Smooth muscle cell (in vitro differentiated cells): ENCODE measurements at regions not wholly inside any gene's neighbourhood (a gene's known extent, or its start where the extent isn't known, plus 50 kb on each side); places are given as distances from the start of the nearest gene placed in this dataset. TPM values are rescaled to one million over a fixed set of nuclear protein-coding genes. Genes with fewer than 3 reads are reported as not detected.

Experiments
- DNase-seq: peaks from one replicate; lab custom pipeline; 2025; ENCODE audit not compliant: unreplicated experiment; lab: John Stamatoyannopoulos, UW
- H2AFZ ChIP-seq: fragments of 200-600 bp; sonication (generic); 2 replicates; pipeline ENCODE4 v1.6.0; 2016; ENCODE audit warnings: antibody characterized with exemption, low read depth, mild to moderate bottlenecking
- H3F3A ChIP-seq: fragments of 200-600 bp; sonication (generic); 2 replicates; pipeline ENCODE4 v1.6.0; 2017; ENCODE audit warnings: antibody characterized with exemption, low read depth
- H3K27ac ChIP-seq: fragments of 200-600 bp; sonication (generic); 2 replicates; pipeline ENCODE4 v1.5.1; 2016; ENCODE audit warnings: low read depth, mild to moderate bottlenecking
- H3K27me3 ChIP-seq: fragments of 200-600 bp; sonication (generic); 2 replicates; pipeline ENCODE4 v1.6.1; 2016; ENCODE audit warnings: low read depth, mild to moderate bottlenecking
- H3K36me3 ChIP-seq: fragments of 200-600 bp; sonication (generic); 2 replicates; pipeline ENCODE4 v1.5.1; 2016; ENCODE audit warnings: low read depth
- H3K4me1 ChIP-seq: fragments of 200-600 bp; sonication (generic); 2 replicates; pipeline ENCODE4 v1.5.1; 2016; ENCODE audit warnings: low read depth
- H3K4me2 ChIP-seq: fragments of 200-600 bp; sonication (generic); 2 replicates; pipeline ENCODE4 v1.6.0; 2016; ENCODE audit warnings: mild to moderate bottlenecking
- H3K4me3 ChIP-seq: fragments of 200-600 bp; sonication (generic); 2 replicates; pipeline ENCODE4 v1.5.1; 2016; ENCODE audit warnings: mild to moderate bottlenecking
- H3K79me2 ChIP-seq: fragments of 200-600 bp; sonication (generic); 2 replicates; pipeline ENCODE4 v1.6.0; 2016; ENCODE audit warnings: low read depth, mild to moderate bottlenecking
- H3K9ac ChIP-seq: fragments of 200-600 bp; sonication (generic); 2 replicates; pipeline ENCODE4 v1.6.0; 2016; ENCODE audit warnings: low read depth
- H3K9me3 ChIP-seq: fragments of 200-600 bp; sonication (generic); replicated peaks from 2 replicates; pipeline ENCODE4 v1.5.1; 2016; ENCODE audit warnings: low read depth
- H4K20me1 ChIP-seq: fragments of 200-600 bp; sonication (generic); 2 replicates; pipeline ENCODE4 v1.6.0; 2016; ENCODE audit warnings: low read depth
- WGBS: methylation state at CpG from one replicate; pipeline ENCODE4 v1.1.7; 2016; ENCODE audit warnings: low lambda C conversion rate; 5-methylcytosine and 5-hydroxymethylcytosine counted together
- small RNA-seq: library from RNA; depleted of rRNA; stranded (forward); fragments of <200 nt; gene quantifications from one replicate; pipeline ENCODE3, GENCODE V24; 2014
- TF ChIP-seq, protein P1 (sequence below): fragments of 200-600 bp; sonication (generic); IDR thresholded peaks from 2 replicates; pipeline ENCODE4 v1.5.1; 2017; ENCODE audit warnings: borderline replicate concordance, mild to moderate bottlenecking, antibody characterized with exemption; ENCODE audit not compliant: insufficient read depth, poor library complexity, severe bottlenecking

DNA sequence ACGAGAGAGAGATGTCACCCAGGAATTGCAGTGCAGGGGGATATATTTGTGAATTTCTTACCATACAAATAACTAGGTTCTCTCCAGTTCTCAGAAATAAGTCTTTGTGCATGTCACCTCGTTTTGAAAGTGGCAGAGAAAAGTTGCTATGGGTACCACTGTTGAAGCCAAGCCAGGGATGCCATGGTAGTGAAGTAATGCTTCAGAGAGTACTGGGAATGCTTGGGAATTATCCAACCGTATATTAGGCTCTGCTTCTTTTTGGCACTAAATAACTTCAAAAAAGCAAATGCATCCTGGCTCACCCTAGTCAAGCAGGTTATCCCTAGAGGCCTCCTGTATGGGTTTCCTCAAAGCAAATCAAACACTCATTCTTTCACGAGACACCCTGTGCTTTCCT lies 50.7 kb upstream of the DDX18 start:
- H4K20me1 ChIP-seq, result no peaks in the 10 kb centered on the region
- H2AFZ ChIP-seq, result no peak overlapping the region
- no peak overlapping the region for H3K9ac ChIP-seq
- H3F3A ChIP-seq, result no peaks in the 10 kb centered on the region
- no peak overlapping the region for H3K27ac ChIP-seq
- no peak overlapping the region for H3K4me2 ChIP-seq
- WGBS, result 76% methylated on average over 4 of the region's 4 CpGs
- H3K4me1 ChIP-seq, result no peaks in the 10 kb centered on the region
- DNase-seq, result no peak
- no peaks in the 10 kb centered on the region for H3K27me3 ChIP-seq
- H3K4me3 ChIP-seq, result no peak overlapping the region
- no peaks in the 10 kb centered on the region for H3K9me3 ChIP-seq
- no peaks in the 10 kb centered on the region for H3K36me3 ChIP-seq
- H3K79me2 ChIP-seq, result no peaks in the 10 kb centered on the region
- TF ChIP-seq, protein P1, sequence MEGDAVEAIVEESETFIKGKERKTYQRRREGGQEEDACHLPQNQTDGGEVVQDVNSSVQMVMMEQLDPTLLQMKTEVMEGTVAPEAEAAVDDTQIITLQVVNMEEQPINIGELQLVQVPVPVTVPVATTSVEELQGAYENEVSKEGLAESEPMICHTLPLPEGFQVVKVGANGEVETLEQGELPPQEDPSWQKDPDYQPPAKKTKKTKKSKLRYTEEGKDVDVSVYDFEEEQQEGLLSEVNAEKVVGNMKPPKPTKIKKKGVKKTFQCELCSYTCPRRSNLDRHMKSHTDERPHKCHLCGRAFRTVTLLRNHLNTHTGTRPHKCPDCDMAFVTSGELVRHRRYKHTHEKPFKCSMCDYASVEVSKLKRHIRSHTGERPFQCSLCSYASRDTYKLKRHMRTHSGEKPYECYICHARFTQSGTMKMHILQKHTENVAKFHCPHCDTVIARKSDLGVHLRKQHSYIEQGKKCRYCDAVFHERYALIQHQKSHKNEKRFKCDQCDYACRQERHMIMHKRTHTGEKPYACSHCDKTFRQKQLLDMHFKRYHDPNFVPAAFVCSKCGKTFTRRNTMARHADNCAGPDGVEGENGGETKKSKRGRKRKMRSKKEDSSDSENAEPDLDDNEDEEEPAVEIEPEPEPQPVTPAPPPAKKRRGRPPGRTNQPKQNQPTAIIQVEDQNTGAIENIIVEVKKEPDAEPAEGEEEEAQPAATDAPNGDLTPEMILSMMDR, result no peak

Small RNA genes in the stretch of these regions (small RNA-seq; reads per million reads assigned to genes)
- gene AC104408.1 (not detected), gene RNU7-190P (not detected)
